ENCODE measurements at regions not wholly inside any gene's neighbourhood (a gene's known extent, or its start where the extent isn't known, plus 50 kb on each side); places are given as distances from the start of the nearest gene placed in this dataset.
A peak's percentile ranks its signal among the peaks of the same experiment; 100 is the strongest.

DNA sequence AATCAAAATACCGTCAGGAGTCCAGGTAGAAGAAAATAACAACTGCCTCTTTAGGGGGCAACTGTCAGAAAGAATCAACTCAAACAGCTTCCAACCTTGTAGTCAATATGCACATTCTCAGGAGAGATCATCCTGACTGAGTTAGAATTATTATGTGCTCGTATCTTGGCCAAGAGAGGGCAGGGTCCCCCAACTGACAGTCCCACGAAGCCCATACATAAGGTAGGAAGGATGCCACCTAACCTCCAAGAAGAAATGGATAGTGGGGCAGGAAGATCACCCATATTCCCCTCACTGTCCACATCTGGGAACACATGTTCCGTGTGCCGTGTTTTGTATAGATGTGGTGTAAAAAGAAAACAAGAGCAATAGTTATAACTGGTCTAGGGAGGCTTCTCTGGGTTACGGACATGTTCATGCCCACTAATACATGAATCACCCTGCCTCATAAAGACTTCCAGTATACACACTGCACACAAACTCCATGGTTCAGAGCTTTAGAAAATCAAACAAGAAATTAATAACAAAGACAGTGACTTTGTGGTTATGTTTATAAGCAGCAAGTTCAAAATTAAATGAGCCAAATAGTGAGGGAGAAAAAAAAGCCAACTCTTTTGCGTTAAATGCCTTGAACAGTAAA, 295.6 kb downstream of the FGFR2 start:
- no peaks in the 10 kb centered on the region for H3K79me2 ChIP-seq (replicated peaks; ENCODE audit: insufficient read depth)
- no peaks in the 10 kb centered on the region for H3K27me3 ChIP-seq (ENCODE audit: insufficient read depth)
- no peak overlapping the region for H3K27ac ChIP-seq (ENCODE audit: low read depth)
- H3K4me1 ChIP-seq (ENCODE audit: insufficient read depth), result peaks cover 9% of the 10 kb centered on the region; the same call in 1 of the 2 replicates
- no peak overlapping the region for H2AFZ ChIP-seq
- H3F3A ChIP-seq (replicated peaks; ENCODE audit: low read depth), result no peaks in the 10 kb centered on the region
- no peak overlapping the region for H3K4me2 ChIP-seq
- no peaks in the 10 kb centered on the region for H4K20me1 ChIP-seq (replicated peaks; ENCODE audit: insufficient read depth)
- no peak for TF ChIP-seq ZNF114 (CRISPR knock-in tag; IDR thresholded peaks at IDR 0.05)
- TF ChIP-seq, protein P1, sequence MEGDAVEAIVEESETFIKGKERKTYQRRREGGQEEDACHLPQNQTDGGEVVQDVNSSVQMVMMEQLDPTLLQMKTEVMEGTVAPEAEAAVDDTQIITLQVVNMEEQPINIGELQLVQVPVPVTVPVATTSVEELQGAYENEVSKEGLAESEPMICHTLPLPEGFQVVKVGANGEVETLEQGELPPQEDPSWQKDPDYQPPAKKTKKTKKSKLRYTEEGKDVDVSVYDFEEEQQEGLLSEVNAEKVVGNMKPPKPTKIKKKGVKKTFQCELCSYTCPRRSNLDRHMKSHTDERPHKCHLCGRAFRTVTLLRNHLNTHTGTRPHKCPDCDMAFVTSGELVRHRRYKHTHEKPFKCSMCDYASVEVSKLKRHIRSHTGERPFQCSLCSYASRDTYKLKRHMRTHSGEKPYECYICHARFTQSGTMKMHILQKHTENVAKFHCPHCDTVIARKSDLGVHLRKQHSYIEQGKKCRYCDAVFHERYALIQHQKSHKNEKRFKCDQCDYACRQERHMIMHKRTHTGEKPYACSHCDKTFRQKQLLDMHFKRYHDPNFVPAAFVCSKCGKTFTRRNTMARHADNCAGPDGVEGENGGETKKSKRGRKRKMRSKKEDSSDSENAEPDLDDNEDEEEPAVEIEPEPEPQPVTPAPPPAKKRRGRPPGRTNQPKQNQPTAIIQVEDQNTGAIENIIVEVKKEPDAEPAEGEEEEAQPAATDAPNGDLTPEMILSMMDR (conservative IDR thresholded peaks at IDR 0.05; ENCODE audit: low read depth in 2 of 2), result peak in 1 of 2 experiments; percentile 41; a peak in 2 of 4 replicates
- no peak for TF ChIP-seq NANOG (IDR thresholded peaks at IDR 0.05; ENCODE audit: borderline replicate concordance)
- Mint-ChIP-seq H3K27me3 (ENCODE audit: insufficient read depth, low read depth, poor library complexity) (no peaks in the 10 kb centered on the region), H3K27ac (no peak overlapping the region), H3K9me3 (0 out of 3 replicates have a peak, but pooled peaks cover 2% of the 10 kb centered on the region), H3K4me3 (no peak overlapping the region), H3K36me3 (ENCODE audit: low read depth) (no peaks in the 10 kb centered on the region), H3K4me1 (peaks cover 17% of the 10 kb centered on the region; the same call in 2 of the 3 replicates)
- H3K36me3 ChIP-seq (ENCODE audit: insufficient read depth), result no peaks in the 10 kb centered on the region
- ATAC-seq (no peak), DNase-seq (ENCODE audit: low spot score) (no peak)
- peaks cover 23% of the 10 kb centered on the region for H3K9me2 ChIP-seq (ENCODE audit: insufficient read depth)
- H3K4me3 ChIP-seq, result no peak overlapping the region

DNA sequence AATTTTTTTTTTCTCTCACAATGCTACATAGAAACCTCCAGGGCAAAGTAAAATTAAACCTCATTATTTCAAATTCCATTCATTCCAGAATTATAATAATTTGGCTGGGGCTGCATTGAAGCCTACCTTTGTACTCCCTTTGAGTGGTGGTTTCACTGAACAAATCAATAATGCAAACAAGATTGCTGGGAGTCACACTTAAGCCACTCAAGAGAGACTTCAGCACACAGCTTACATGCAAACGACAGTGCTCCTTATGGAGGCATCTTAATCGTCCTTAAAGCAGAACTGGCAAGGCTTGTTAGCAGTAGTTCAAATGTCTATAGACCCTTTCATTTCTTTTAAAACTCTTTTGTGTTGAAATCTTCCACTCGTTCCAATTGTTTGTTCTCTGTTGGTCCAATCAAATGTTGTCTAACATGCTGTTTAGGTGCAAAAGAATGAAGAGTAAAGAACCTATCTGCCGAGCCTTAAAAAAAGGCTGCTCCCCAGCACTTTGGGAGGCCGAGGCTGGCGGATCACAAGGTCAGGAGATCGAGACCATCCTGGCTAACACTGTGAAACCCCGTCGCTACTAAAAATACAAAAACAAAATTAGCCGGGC, 294.9 kb downstream of the FGFR2 start:
- Histone ChIP-seq H4K20me1 (replicated peaks; ENCODE audit: insufficient read depth) (no peaks in the 10 kb centered on the region), H3K4me1 (ENCODE audit: insufficient read depth) (peaks cover 9% of the 10 kb centered on the region; the same call in 1 of the 2 replicates), H3K79me2 (replicated peaks; ENCODE audit: insufficient read depth) (no peaks in the 10 kb centered on the region), H3K4me2 (no peak overlapping the region), H3K27ac (ENCODE audit: low read depth) (no peak overlapping the region), H3K27me3 (ENCODE audit: insufficient read depth) (no peaks in the 10 kb centered on the region), H3K9me2 (ENCODE audit: insufficient read depth) (peaks cover 18% of the 10 kb centered on the region), H3F3A (replicated peaks; ENCODE audit: low read depth) (no peaks in the 10 kb centered on the region), H3K4me3 (no peak overlapping the region), H2AFZ (peak overlapping the region; percentile 17; the same call in 1 of the 2 replicates), H3K36me3 (ENCODE audit: insufficient read depth) (no peaks in the 10 kb centered on the region)
- Mint-ChIP-seq H3K9me3 (0 out of 3 replicates have a peak, but pooled peaks cover 4% of the 10 kb centered on the region), H3K36me3 (ENCODE audit: low read depth) (no peaks in the 10 kb centered on the region), H3K27ac (no peak overlapping the region), H3K27me3 (ENCODE audit: insufficient read depth, low read depth, poor library complexity) (no peaks in the 10 kb centered on the region), H3K4me1 (peaks cover 17% of the 10 kb centered on the region; the same call in 2 of the 3 replicates), H3K4me3 (no peak overlapping the region)
- no peak for ATAC-seq
- DNase-seq (ENCODE audit: low spot score), result no peak
- TF ChIP-seq NANOG (IDR thresholded peaks at IDR 0.05; ENCODE audit: borderline replicate concordance) (no peak), JUNB (IDR thresholded peaks at IDR 0.05; ENCODE audit: unreplicated experiment) (no peak), STAT1 (IDR thresholded peaks at IDR 0.05; ENCODE audit: unreplicated experiment) (no peak), POLR2AphosphoS5 (IDR thresholded peaks at IDR 0.05; ENCODE audit: low read depth) (no peak), ZNF331 (CRISPR knock-in tag; IDR thresholded peaks at IDR 0.05; ENCODE audit: low read depth) (no peak)
- TF ChIP-seq, protein P1 (conservative IDR thresholded peaks at IDR 0.05; ENCODE audit: low read depth in 2 of 2), result no peak
- TF ChIP-seq, protein P2, sequence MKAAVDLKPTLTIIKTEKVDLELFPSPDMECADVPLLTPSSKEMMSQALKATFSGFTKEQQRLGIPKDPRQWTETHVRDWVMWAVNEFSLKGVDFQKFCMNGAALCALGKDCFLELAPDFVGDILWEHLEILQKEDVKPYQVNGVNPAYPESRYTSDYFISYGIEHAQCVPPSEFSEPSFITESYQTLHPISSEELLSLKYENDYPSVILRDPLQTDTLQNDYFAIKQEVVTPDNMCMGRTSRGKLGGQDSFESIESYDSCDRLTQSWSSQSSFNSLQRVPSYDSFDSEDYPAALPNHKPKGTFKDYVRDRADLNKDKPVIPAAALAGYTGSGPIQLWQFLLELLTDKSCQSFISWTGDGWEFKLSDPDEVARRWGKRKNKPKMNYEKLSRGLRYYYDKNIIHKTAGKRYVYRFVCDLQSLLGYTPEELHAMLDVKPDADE (IDR thresholded peaks at IDR 0.05), result no peak
- TF ChIP-seq, protein P3, sequence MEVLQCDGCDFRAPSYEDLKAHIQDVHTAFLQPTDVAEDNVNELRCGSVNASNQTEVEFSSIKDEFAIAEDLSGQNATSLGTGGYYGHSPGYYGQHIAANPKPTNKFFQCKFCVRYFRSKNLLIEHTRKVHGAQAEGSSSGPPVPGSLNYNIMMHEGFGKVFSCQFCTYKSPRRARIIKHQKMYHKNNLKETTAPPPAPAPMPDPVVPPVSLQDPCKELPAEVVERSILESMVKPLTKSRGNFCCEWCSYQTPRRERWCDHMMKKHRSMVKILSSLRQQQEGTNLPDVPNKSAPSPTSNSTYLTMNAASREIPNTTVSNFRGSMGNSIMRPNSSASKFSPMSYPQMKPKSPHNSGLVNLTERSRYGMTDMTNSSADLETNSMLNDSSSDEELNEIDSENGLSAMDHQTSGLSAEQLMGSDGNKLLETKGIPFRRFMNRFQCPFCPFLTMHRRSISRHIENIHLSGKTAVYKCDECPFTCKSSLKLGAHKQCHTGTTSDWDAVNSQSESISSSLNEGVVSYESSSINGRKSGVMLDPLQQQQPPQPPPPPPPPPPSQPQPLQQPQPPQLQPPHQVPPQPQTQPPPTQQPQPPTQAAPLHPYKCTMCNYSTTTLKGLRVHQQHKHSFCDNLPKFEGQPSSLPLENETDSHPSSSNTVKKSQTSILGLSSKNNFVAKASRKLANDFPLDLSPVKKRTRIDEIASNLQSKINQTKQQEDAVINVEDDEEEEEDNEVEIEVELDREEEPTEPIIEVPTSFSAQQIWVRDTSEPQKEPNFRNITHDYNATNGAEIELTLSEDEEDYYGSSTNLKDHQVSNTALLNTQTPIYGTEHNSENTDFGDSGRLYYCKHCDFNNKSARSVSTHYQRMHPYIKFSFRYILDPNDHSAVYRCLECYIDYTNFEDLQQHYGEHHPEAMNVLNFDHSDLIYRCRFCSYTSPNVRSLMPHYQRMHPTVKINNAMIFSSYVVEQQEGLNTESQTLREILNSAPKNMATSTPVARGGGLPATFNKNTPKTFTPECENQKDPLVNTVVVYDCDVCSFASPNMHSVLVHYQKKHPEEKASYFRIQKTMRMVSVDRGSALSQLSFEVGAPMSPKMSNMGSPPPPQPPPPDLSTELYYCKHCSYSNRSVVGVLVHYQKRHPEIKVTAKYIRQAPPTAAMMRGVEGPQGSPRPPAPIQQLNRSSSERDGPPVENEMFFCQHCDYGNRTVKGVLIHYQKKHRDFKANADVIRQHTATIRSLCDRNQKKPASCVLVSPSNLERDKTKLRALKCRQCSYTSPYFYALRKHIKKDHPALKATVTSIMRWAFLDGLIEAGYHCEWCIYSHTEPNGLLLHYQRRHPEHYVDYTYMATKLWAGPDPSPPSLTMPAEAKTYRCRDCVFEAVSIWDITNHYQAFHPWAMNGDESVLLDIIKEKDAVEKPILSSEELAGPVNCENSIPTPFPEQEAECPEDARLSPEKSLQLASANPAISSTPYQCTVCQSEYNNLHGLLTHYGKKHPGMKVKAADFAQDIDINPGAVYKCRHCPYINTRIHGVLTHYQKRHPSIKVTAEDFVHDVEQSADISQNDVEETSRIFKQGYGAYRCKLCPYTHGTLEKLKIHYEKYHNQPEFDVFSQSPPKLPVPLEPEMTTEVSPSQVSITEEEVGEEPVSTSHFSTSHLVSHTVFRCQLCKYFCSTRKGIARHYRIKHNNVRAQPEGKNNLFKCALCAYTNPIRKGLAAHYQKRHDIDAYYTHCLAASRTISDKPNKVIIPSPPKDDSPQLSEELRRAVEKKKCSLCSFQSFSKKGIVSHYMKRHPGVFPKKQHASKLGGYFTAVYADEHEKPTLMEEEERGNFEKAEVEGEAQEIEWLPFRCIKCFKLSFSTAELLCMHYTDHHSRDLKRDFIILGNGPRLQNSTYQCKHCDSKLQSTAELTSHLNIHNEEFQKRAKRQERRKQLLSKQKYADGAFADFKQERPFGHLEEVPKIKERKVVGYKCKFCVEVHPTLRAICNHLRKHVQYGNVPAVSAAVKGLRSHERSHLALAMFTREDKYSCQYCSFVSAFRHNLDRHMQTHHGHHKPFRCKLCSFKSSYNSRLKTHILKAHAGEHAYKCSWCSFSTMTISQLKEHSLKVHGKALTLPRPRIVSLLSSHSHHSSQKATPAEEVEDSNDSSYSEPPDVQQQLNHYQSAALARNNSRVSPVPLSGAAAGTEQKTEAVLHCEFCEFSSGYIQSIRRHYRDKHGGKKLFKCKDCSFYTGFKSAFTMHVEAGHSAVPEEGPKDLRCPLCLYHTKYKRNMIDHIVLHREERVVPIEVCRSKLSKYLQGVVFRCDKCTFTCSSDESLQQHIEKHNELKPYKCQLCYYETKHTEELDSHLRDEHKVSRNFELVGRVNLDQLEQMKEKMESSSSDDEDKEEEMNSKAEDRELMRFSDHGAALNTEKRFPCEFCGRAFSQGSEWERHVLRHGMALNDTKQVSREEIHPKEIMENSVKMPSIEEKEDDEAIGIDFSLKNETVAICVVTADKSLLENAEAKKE (CRISPR knock-in tag; IDR thresholded peaks at IDR 0.05), result no peak

Measured in GM23338 (cell line).